Activated naive CD8-positive, alpha-beta T cell treated with anti-CD3 and anti-CD28 coated beads, Interleukin-2, amount 10 ng/mL, durations not matched to agents 7 days and 5 days (primary cell): ENCODE measurements at regions not wholly inside any gene's neighbourhood (a gene's known extent, or its start where the extent isn't known, plus 50 kb on each side); places are given as distances from the start of the nearest gene placed in this dataset.
"Not testable (repeated sequence)": the region's sequence is repeated elsewhere in the genome, so short reads cannot be mapped to it uniquely, and the experiment has no call there.

ENCODE experiments used
- ATAC-seq: fragments of 150-1000 bp; cut with Tn5 transposase; one replicate; pipeline ENCODE4 v1.10.0; 2021; ENCODE audit warnings: low read depth, moderate library complexity
- POLR2A ChIA-PET: fragments of 350-600 bp; sonication (Branson Sonifier 250); formaldehyde crosslinking; loops from one replicate; lab custom pipeline; 2021; ENCODE audit warnings: antibody characterized with exemption; lab: Charles Lee
- DNase-seq: peaks from one replicate; pipeline ENCODE4 v3.0.0; 2021
- H3K27ac Mint-ChIP-seq: one replicate; pipeline ENCODE4 v1.8.0; 2022; ENCODE audit warnings: mild to moderate bottlenecking, mixed read lengths
- H3K27me3 Mint-ChIP-seq: one replicate; pipeline ENCODE4 v1.8.0; 2022; ENCODE audit warnings: mild to moderate bottlenecking, moderate library complexity, mixed read lengths
- H3K36me3 Mint-ChIP-seq: one replicate; pipeline ENCODE4 v1.8.0; 2021; ENCODE audit warnings: mild to moderate bottlenecking, mixed read lengths
- H3K4me1 Mint-ChIP-seq: one replicate; pipeline ENCODE4 v1.8.0; 2021; ENCODE audit warnings: mixed read lengths
- H3K4me3 Mint-ChIP-seq: one replicate; pipeline ENCODE4 v1.8.0; 2022; ENCODE audit warnings: mild to moderate bottlenecking, moderate library complexity, mixed read lengths
- H3K9me3 Mint-ChIP-seq: one replicate; pipeline ENCODE4 v1.8.0; 2021; ENCODE audit warnings: mixed read lengths

- Mint-ChIP-seq H3K36me3 (no peaks in the 10 kb centered on the region), H3K9me3 (no peaks in the 10 kb centered on the region), H3K27me3 (peaks cover 24% of the 10 kb centered on the region), H3K27ac (no peak overlapping the region), H3K4me3 (no peak overlapping the region), H3K4me1 (no peaks in the 10 kb centered on the region)
- ATAC-seq (no peak), DNase-seq (no peak)
- POLR2A ChIA-PET, result no interaction called here
Measured at GRCh38 chr7:22066522-22066921, 120.8 kb upstream of the CDCA7L start.

- H3K27ac Mint-ChIP-seq, result no peak overlapping the region
Measured at GRCh38 chr7:22064816-22065215, 119.1 kb upstream of the CDCA7L start.

DNA sequence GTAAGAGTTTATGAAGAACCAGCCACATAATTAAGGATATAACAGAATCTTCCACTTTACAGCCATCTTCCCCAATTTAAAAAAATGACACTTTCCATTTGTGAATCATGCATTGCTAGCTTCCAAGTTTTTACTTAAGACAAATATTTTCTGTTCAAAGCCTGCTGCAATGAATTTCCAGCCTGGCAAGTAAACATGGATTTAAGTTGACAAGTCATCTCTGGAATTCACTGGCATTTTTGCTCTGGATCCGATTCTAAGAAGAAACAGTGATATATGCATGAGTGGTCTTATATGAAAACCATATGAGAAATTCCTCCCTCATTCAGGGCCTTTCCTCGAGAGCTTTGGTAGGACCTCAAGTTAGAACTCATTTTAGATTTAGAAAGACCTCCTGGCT lies 116.1 kb upstream of the CDCA7L start:
- Mint-ChIP-seq H3K4me1 (no peaks in the 10 kb centered on the region), H3K27ac (no peak overlapping the region), H3K36me3 (no peaks in the 10 kb centered on the region), H3K9me3 (no peaks in the 10 kb centered on the region), H3K4me3 (no peak overlapping the region), H3K27me3 (peaks cover 14% of the 10 kb centered on the region)
- DNase-seq (no peak), ATAC-seq (no peak)
- POLR2A ChIA-PET, result no interaction called here

More at GRCh38 chr7:22064816-22065215, 119.1 kb upstream of the CDCA7L start:
- Mint-ChIP-seq H3K27me3 (peaks cover 23% of the 10 kb centered on the region), H3K9me3 (no peaks in the 10 kb centered on the region), H3K4me3 (no peak overlapping the region), H3K4me1 (no peaks in the 10 kb centered on the region), H3K36me3 (no peaks in the 10 kb centered on the region)
- ATAC-seq (no peak), DNase-seq (no peak)
- POLR2A ChIA-PET, result no interaction called here

DNA sequence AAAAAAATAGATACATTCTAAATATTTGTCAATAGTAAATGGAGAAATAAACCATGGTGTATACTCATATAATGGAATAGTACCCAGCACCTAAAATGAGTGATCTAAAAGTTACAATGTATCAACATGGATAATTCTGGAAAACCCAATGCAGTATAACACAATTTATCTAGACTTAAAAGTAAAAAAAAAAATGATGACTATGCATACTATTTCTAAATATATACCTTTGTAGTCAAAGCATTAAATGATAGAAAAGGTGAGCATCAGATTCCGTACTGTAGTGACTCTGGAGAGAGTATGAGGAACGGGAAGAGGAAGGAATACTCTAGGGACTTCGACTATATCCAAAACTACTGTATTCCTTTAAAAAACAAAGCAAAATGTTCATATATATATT lies 115.2 kb upstream of the CDCA7L start:
- ATAC-seq (no peak), DNase-seq (no peak)
- Mint-ChIP-seq H3K9me3 (no peaks in the 10 kb centered on the region), H3K27ac (no peak overlapping the region), H3K4me1 (no peaks in the 10 kb centered on the region), H3K27me3 (peaks cover 18% of the 10 kb centered on the region), H3K36me3 (no peaks in the 10 kb centered on the region), H3K4me3 (no peak overlapping the region)
- POLR2A ChIA-PET, result no interaction called here

DNA sequence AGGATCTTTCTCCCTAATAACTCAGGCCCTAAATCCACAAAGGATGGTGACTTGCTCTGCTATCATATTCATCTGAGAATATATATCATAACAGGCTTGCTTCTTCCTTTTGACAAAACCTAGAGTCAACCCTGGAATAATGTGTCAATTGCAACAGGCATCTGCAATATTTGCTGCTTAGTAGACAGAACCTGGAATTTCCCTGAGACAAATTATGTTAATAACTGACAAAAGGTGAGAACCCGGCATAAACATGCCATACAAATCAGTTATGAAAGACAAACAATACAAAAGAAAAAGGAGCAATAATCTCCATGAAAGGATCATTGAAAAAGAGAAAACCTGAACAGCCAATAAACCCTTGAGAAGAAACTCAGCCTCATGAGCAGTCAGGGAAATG lies 114.5 kb upstream of the CDCA7L start:
- no peak overlapping the region for H3K27ac Mint-ChIP-seq

GRCh38 chr7:22055226-22055625 lies 109.5 kb upstream of the CDCA7L start:
- no peak for DNase-seq
- H3K27me3 Mint-ChIP-seq, result peaks cover 16% of the 10 kb centered on the region
- no peak overlapping the region for H3K27ac Mint-ChIP-seq
- no peaks in the 10 kb centered on the region for H3K4me1 Mint-ChIP-seq
- no peaks in the 10 kb centered on the region for H3K9me3 Mint-ChIP-seq
- ATAC-seq, result no peak
- POLR2A ChIA-PET, result no interaction called here
- H3K4me3 Mint-ChIP-seq, result no peak overlapping the region
- no peaks in the 10 kb centered on the region for H3K36me3 Mint-ChIP-seq

More for the DNA sequence above, 114.5 kb upstream of the CDCA7L start:
- ATAC-seq (no peak), DNase-seq (no peak)
- POLR2A ChIA-PET, result no interaction called here
- Mint-ChIP-seq H3K9me3 (no peaks in the 10 kb centered on the region), H3K4me3 (no peak overlapping the region), H3K27me3 (peaks cover 18% of the 10 kb centered on the region), H3K4me1 (no peaks in the 10 kb centered on the region), H3K36me3 (no peaks in the 10 kb centered on the region)

- Mint-ChIP-seq H3K9me3 (no peaks in the 10 kb centered on the region), H3K27ac (no peak overlapping the region), H3K4me1 (no peaks in the 10 kb centered on the region), H3K27me3 (peaks cover 25% of the 10 kb centered on the region), H3K36me3 (no peaks in the 10 kb centered on the region), H3K4me3 (no peak overlapping the region)
- DNase-seq (no peak), ATAC-seq (no peak)
- POLR2A ChIA-PET, result interaction anchor here (0.6 kb wide), 1 partner anchor 105 kb away, joined by 3 read pairs; no protein-coding TSS in a partner anchor
Measured at GRCh38 chr7:22052674-22053365, 107.1 kb upstream of the CDCA7L start.

DNA sequence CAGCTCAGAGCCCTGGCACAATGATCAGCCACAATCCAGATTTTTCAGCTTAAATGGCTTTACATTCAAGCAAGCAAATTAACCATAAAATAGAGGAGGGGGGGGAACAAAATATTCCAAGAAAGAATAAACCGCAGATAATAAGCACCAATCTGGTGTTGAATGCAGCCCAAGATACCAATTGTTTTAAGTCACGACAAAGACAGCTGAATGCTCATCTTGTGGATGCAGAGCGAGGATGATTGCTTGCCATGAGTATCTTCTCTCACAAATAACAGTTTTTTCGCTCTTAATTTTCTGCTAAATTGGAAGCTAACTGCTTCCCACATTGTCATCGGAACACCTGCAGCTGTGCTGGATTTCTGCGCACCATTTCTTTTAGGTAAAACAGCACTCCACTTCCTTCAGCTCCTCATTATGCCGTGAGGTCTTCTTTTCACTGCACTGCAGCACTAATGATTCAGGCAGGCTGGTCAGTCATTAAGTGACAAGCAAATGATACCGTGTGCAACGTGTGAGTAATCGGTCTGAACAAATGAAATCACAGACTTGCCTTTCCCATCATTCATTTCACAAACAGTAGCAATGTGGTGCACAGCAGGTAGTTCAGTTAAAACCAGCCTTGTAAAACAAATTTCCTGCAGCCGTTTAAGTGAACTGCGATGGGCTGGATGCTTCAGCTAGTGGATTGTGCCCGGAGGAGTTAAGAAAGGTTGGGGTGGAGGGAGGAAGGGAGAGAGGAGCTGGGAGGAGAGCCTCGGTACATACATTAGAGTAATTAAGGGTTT lies 106.4 kb upstream of the CDCA7L start:
- H3K4me3 Mint-ChIP-seq, result no peak overlapping the region
- H3K36me3 Mint-ChIP-seq, result no peaks in the 10 kb centered on the region
- no peaks in the 10 kb centered on the region for H3K4me1 Mint-ChIP-seq
- POLR2A ChIA-PET, result no interaction called here
- H3K27me3 Mint-ChIP-seq, result peaks cover 25% of the 10 kb centered on the region
- DNase-seq, result no peak
- no peaks in the 10 kb centered on the region for H3K9me3 Mint-ChIP-seq
- H3K27ac Mint-ChIP-seq, result no peak overlapping the region
- ATAC-seq, result no peak

DNA sequence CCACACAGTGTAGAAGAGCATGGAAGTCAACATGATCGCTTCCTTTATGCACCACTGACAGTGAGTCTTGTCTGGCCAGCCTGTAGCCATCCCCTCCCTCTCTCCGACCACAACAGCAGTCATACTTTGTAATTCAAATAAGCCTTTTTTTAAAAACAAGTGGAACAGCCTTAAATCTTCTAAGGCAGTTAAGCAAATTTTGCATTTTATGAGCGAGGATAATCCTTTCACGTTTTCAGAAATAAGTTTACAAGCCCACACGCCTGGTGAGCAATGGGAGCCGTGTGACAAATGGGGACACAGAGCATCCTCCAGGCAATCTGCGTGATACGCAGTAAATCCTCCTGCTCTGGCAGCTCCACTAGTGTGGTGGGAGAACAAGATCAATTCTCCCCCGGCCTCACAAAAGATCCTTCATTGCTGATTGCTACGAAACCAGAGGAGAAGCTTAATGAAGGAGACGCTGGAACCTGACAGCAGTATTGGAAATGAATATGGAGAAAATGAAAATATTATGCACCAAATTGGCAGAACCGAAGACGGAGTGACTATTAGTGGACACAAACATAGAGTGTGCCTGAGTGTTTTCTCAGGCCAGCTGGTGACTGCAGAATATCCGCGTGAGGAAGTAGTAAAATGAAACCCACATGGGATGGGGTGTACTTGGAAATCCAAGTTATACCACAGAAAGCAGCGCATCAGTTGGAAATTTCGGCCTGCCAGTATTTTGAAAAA lies 104.2 kb upstream of the CDCA7L start:
- POLR2A ChIA-PET, result no interaction called here
- H3K4me3 Mint-ChIP-seq, result no peak overlapping the region
- no peaks in the 10 kb centered on the region for H3K4me1 Mint-ChIP-seq

GRCh38 chr7:22043367-22043766 lies 97.7 kb upstream of the CDCA7L start:
- ATAC-seq (no peak), DNase-seq (no peak)
- Mint-ChIP-seq H3K27ac (no peak overlapping the region), H3K36me3 (no peaks in the 10 kb centered on the region), H3K9me3 (no peaks in the 10 kb centered on the region), H3K4me1 (no peaks in the 10 kb centered on the region), H3K4me3 (no peak overlapping the region), H3K27me3 (peaks cover 21% of the 10 kb centered on the region)
- POLR2A ChIA-PET, result no interaction called here

More for the DNA sequence above, 104.2 kb upstream of the CDCA7L start:
- no peaks in the 10 kb centered on the region for H3K9me3 Mint-ChIP-seq
- H3K27ac Mint-ChIP-seq, result no peak overlapping the region
- ATAC-seq (no peak), DNase-seq (no peak)
- peaks cover 17% of the 10 kb centered on the region for H3K27me3 Mint-ChIP-seq
- no peaks in the 10 kb centered on the region for H3K36me3 Mint-ChIP-seq

- POLR2A ChIA-PET, result no interaction called here
- Mint-ChIP-seq H3K36me3 (no peaks in the 10 kb centered on the region), H3K4me1 (no peaks in the 10 kb centered on the region), H3K9me3 (no peaks in the 10 kb centered on the region), H3K4me3 (no peak overlapping the region), H3K27me3 (peaks cover 21% of the 10 kb centered on the region), H3K27ac (no peak overlapping the region)
- DNase-seq (no peak), ATAC-seq (no peak)
Measured at GRCh38 chr7:22040923-22041595, 95.4 kb upstream of the CDCA7L start.

DNA sequence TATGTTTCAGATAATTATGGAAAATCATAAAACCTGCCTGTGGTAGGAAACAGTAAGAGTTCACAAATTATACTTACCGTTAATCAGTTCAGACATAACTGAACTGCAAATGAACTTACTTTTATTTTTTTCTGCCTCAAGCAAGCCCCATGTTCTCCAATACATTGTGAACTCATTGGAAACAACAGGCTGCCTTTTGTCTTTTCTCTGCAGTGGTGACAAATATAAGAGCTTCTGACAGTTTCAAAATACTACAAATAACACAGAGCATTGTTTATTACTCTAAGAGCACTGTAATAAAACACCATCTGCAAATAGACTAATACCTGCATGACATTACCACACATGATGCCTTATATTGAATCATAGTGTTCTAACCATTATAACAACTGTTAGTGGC lies 94.0 kb upstream of the CDCA7L start:
- Mint-ChIP-seq H3K27ac (no peak overlapping the region), H3K27me3 (peaks cover 19% of the 10 kb centered on the region), H3K4me3 (no peak overlapping the region), H3K36me3 (no peaks in the 10 kb centered on the region), H3K9me3 (no peaks in the 10 kb centered on the region), H3K4me1 (no peaks in the 10 kb centered on the region)
- POLR2A ChIA-PET, result no interaction called here
- no peak for DNase-seq
- ATAC-seq, result no peak

DNA sequence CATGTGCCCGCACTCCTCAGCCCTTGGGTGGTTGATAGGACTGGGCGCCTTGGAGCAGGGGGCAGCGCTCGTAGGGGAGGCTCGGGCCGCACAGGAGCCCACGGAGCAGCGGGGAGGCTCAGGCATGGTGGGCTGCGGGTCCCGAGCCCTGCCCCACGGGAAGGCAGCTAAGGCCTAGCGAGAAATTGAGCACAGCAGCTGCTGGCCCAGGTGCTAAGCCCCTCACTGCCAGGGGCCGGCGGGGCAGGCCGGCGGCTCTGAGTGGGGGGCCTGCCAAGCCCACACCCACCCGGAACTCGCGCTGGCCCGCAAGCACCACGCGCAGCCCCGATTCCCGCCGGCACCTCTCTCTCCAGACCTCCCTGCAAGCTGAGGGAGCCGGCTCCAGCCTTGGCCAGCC lies 86.7 kb upstream of the CDCA7L start:
- H3K4me1 Mint-ChIP-seq, H3K27ac Mint-ChIP-seq, H3K4me3 Mint-ChIP-seq, H3K27me3 Mint-ChIP-seq, DNase-seq, H3K36me3 Mint-ChIP-seq, POLR2A ChIA-PET, H3K9me3 Mint-ChIP-seq, ATAC-seq: not testable (repeated sequence)
